Inferior parietal cortex (tissue), 1 donor: ENCODE measurements at regions not wholly inside any gene's neighbourhood (a gene's known extent, or its start where the extent isn't known, plus 50 kb on each side); places are given as distances from the start of the nearest gene placed in this dataset.

ENCODE experiments used
- DNase-seq: peaks from one replicate; pipeline ENCODE4 v3.0.0-alpha.2; 2016; ENCODE audit errors: extremely low spot score

- DNase-seq = no peak
Observed at GRCh38 chrX:68947882-68948605, 119.2 kb downstream of the EFNB1 start.

DNA sequence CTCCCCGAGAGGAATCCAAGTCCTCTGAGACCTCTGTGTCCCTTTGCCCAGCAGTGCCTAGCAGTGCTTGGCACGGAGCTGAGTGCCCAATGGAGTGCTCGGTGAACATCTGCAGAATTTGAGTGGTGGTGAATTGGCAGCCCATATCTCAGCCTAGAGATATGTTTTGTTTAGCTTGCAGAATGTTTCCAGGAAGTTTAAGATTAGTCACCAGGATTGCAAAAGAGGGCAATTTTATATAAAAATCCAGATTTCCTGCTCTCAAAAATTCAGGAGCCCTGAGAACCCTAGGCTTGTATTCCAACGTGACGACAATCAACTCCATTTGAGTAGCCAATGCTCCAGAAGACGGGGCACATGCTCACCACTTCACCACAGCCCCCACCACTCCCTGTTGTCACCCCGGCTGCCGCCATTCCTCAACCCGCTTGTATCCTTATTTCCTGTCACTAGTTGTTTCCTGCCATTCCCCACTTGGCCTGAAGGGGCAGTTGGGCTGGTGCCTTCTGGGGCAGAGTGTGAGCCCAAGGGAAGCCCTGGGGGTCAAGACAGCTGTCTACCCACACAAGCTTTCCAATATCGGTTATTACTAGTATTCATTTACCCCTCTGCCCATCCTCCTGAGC is 116.9 kb downstream of the EFNB1 start:
- DNase-seq = no peak

- no peak for DNase-seq
Observed at GRCh38 chrX:68945081-68945602, 116.3 kb downstream of the EFNB1 start.

GRCh38 chrX:68944211-68944610 is 115.4 kb downstream of the EFNB1 start:
- DNase-seq = no peak

DNA sequence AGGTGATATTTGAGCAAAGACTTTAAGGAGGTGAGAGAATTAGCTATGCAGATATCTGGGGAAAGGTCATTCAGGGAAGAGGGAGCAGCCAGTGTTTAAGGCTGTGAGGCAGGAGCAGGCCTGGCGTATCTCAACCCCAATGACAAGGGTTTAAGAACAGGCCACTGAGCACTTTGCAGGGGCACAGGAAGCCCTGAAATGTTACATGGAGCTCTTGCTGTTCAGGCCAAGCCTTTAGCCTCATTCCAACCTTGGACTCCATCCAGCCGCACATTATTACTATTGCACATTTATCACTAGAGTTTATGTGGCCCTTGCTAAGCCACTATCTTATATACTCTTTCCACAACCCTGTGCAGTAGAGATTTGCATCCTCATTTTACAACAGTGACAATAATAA is 114.0 kb downstream of the EFNB1 start:
- DNase-seq = no peak

DNA sequence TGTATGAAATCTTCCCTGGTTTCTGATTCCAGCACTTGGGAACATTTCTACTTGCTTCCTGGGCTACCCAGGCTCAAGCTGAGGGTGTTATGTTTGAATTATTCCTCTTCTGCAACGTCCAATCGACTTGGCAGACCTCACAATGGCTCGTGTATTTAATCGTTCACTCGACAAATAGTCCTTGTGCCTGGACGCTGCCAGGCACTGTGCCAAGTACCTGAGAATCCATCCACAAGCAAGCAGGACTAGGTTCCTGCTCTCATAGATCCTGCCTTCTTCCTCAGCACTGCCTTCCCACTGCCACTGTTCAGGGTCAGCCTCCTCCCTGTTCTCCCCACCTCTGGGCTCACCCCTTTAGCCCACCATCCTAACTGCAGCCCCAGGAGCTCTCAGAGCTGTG is 113.3 kb downstream of the EFNB1 start:
- DNase-seq = no peak

DNA sequence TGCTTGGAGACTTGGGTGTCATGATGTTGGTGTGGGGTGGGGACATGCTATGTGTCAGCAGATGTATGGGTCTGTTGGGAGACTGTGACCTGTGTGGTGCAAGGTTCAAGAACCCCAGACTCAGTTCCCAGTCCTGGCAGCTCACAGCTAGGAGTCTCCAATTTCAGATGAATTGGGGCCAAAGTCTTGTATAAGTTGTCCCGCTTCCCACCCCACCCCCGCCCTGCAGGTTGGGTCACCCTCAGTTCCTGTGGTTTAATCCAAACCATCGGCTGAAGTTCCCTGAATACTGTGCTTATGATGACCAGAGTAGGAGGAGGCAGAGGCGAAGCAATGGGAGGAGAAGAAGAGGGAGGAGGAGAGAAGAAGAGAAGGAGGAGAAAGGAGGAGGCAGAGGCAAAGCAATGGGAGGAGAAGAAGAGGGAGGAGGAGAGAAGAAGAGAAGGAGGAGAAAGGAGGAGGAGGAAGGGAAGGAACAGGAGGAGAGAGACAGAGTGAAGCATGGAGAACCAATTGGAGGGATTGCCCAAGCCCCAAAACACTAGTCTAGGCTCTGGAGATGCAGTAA is 112.6 kb downstream of the EFNB1 start:
- no peak for DNase-seq

- DNase-seq = no peak
Observed at GRCh38 chrX:68940601-68941000, 111.8 kb downstream of the EFNB1 start.

GRCh38 chrX:68939868-68940267 is 111.0 kb downstream of the EFNB1 start:
- DNase-seq = no peak

- DNase-seq = no peak
Observed at GRCh38 chrX:68938244-68939004, 109.6 kb downstream of the EFNB1 start.

GRCh38 chrX:68937581-68937980 is 108.8 kb downstream of the EFNB1 start:
- DNase-seq = no peak

DNA sequence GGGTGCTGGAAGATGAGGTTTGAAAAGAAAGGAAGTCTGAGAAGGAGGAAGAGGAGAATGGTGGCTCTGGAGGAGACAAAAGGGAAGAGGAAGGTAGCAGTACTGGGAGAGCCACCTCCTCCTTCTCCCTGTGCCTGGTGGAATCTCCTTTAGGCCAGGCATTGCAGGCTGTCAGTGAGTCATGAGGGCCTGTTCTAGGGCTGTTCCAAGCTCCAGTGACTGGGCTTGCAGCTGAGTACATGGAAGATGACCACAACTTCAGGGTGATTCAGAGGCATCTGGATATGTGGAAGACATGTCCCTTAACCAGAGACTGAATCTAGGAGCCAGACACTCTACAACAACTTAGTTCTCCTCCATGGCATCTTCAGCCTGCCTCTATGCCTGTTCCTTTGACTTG is 107.8 kb downstream of the EFNB1 start:
- no peak for DNase-seq

GRCh38 chrX:68936126-68936525 is 107.3 kb downstream of the EFNB1 start:
- no peak for DNase-seq

GRCh38 chrX:68935362-68935761 is 106.5 kb downstream of the EFNB1 start:
- no peak for DNase-seq

DNA sequence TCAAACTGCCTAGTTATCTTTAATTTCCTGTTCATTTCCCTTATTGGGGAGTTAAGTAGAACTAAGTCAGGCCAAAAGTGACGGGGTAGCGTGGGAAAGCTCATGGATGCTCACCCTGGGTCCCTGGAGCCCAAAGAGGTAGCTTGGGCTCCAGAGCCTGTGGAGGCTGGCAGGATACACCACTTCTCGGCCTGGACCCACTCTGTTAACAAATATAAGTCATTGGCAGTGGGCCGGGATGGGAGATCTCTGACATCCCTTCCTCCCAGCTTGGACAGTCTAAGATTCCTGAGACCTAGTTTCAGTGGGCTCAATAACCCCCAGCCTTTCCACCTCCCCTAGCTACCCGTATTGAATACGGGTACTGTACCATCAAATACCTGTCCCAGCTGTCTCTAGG is 106.1 kb downstream of the EFNB1 start:
- no peak for DNase-seq

- DNase-seq = no peak
Observed at GRCh38 chrX:68934421-68934820, 105.6 kb downstream of the EFNB1 start.

- no peak for DNase-seq
Observed at GRCh38 chrX:68932611-68933010, 103.8 kb downstream of the EFNB1 start.

- DNase-seq = no peak
Observed at GRCh38 chrX:68931345-68931744, 102.5 kb downstream of the EFNB1 start.

- DNase-seq = no peak
Observed at GRCh38 chrX:68930542-68931317, 101.9 kb downstream of the EFNB1 start.

DNA sequence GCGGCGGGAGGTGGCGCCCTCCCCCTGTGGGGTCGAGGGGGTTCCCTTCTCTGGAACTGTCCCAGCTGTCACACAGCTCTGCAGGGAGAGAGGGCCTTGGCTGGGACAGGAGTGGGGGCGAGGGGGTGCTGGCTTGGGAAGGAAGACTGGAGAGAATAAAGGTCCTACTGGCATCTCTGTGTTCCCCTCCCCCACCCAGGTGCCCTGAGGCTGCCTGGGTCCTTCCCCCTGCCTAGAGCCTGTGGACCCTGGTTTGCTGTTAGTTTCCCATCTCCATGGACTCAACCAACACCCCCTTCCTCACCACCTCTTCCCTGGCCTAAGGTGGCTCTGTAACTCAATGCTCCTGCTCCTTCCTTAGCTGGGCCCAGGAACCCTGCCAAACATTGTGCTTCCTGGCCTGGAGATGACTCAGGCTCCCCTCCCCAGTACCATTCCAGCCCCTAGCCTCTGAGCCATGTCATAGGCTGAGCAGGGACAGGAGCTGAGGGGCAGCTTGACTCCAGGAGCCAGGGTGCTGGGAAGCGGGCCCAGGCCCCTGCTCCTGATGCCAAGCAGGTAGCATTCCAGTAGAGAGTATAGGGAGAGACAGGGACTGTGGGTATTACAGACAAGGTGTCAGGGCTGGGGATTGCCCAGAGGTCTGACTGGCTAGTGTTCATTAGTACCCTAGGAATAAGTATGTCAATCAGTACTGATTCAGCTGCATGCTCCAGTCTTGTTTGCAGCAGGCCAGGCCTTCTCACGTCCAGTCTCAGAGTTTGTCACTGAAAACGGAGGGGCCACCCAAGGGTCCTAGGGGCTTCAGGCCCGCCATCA is 100.7 kb downstream of the EFNB1 start:
- DNase-seq = no peak

DNA sequence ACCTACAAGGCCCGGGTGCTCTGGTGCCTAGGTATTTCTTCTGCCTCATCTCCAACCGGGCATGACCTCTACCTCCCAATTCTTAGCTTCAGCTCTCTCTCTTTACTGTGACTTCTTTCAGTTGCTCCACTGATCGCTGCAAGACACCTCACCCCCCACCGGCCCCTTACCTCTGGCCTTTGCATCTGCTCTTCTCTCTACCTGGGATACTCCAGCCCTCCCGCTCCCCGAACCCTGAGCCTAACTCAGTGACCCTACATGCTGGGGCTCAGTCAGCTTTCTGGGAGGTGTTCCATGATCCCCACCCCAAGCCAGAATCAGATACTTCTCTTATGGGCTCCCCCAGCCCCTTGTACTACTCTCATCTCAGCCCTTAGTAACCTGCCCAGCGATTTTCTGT is 99.6 kb downstream of the EFNB1 start:
- no peak for DNase-seq
